HepG2 (cell line): ENCODE measurements at regions not wholly inside any gene's neighbourhood (a gene's known extent, or its start where the extent isn't known, plus 50 kb on each side); places are given as distances from the start of the nearest gene placed in this dataset.

Experiments
- FOXA3 ChIP-seq: IDR thresholded peaks from 2 replicates; pipeline ENCODE4 v1.6.1; 2016; ENCODE audit warnings: missing genetic modification reagents, missing compliant biosample characterization
- HMG20A ChIP-seq: IDR thresholded peaks from 2 replicates; pipeline ENCODE4 v1.6.1; 2016; ENCODE audit warnings: borderline replicate concordance
- KLF15 ChIP-seq: sonication (generic); formaldehyde crosslinking; IDR thresholded peaks from 2 replicates; pipeline ENCODE4 v1.8.1; 2023; ENCODE audit warnings: borderline replicate concordance, mild to moderate bottlenecking, inconsistent platforms, missing genetic modification reagents, mixed read lengths
- PAF1 ChIP-seq: IDR thresholded peaks from 2 replicates; pipeline ENCODE4 v1.6.1; 2016; ENCODE audit warnings: missing genetic modification reagents, missing compliant biosample characterization
- RAD21 ChIP-seq: fragments of 450-650 bp; formaldehyde crosslinking; IDR thresholded peaks from 2 replicates; pipeline ENCODE4 v1.5.0; 2020; ENCODE audit warnings: mild to moderate bottlenecking
- RARG ChIP-seq: sonication (generic); formaldehyde crosslinking; IDR thresholded peaks from 2 replicates; pipeline ENCODE4 v1.4.0; 2020; ENCODE audit warnings: low read depth, mild to moderate bottlenecking, missing genetic modification reagents
- SALL1 ChIP-seq: sonication (generic); formaldehyde crosslinking; IDR thresholded peaks from 2 replicates; pipeline ENCODE4 v1.8.0; 2022; ENCODE audit warnings: mild to moderate bottlenecking, missing genetic modification reagents
- SMARCE1 ChIP-seq: fragments of 450-650 bp; IDR thresholded peaks from 2 replicates; pipeline ENCODE4 v1.6.1; 2017; ENCODE audit warnings: borderline replicate concordance
- ZMYM3 ChIP-seq: sonication (generic); formaldehyde crosslinking; IDR thresholded peaks from 2 replicates; pipeline ENCODE4 v1.5.1; 2020; ENCODE audit warnings: mild to moderate bottlenecking, missing genetic modification reagents
- ZNF543 ChIP-seq: sonication (generic); formaldehyde crosslinking; IDR thresholded peaks from 2 replicates; pipeline ENCODE4 v1.4.0; 2020; ENCODE audit warnings: mild to moderate bottlenecking, missing genetic modification reagents
- ZNF569 ChIP-seq: sonication (generic); formaldehyde crosslinking; IDR thresholded peaks from 2 replicates; pipeline ENCODE4 v1.5.0; 2020; ENCODE audit warnings: mild to moderate bottlenecking, missing genetic modification reagents, moderate library complexity, borderline replicate concordance
- ZSCAN22 ChIP-seq: sonication (generic); formaldehyde crosslinking; IDR thresholded peaks from 2 replicates; pipeline ENCODE4 v1.4.0; 2020; ENCODE audit warnings: mild to moderate bottlenecking, missing genetic modification reagents
- TF ChIP-seq, protein P1 (sequence below): sonication (generic); formaldehyde crosslinking; conservative IDR thresholded peaks from 2 replicates; pipeline ENCODE4 v1.8.0; 2022; ENCODE audit warnings: mild to moderate bottlenecking, moderate library complexity, missing genetic modification reagents
- TF ChIP-seq, protein P2 (sequence below): sonication (generic); formaldehyde crosslinking; IDR thresholded peaks from 2 replicates; pipeline ENCODE4 v1.5.0; 2020; ENCODE audit warnings: missing genetic modification reagents
- TF ChIP-seq, protein P3 (sequence below): sonication (generic); formaldehyde crosslinking; IDR thresholded peaks from 2 replicates; pipeline ENCODE4 v1.8.0; 2022; ENCODE audit warnings: missing genetic modification reagents, mild to moderate bottlenecking, moderate library complexity, borderline replicate concordance
- TF ChIP-seq, protein P4 (sequence below): sonication (generic); formaldehyde crosslinking; IDR thresholded peaks from 2 replicates; pipeline ENCODE4 v1.8.0; 2022; ENCODE audit warnings: missing genetic modification reagents, low read depth, mild to moderate bottlenecking, borderline replicate concordance
- TF ChIP-seq, protein P5 (sequence below): sonication (generic); formaldehyde crosslinking; IDR thresholded peaks from 2 replicates; pipeline ENCODE4 v1.4.0; 2020; ENCODE audit warnings: missing genetic modification reagents, borderline replicate concordance

DNA sequence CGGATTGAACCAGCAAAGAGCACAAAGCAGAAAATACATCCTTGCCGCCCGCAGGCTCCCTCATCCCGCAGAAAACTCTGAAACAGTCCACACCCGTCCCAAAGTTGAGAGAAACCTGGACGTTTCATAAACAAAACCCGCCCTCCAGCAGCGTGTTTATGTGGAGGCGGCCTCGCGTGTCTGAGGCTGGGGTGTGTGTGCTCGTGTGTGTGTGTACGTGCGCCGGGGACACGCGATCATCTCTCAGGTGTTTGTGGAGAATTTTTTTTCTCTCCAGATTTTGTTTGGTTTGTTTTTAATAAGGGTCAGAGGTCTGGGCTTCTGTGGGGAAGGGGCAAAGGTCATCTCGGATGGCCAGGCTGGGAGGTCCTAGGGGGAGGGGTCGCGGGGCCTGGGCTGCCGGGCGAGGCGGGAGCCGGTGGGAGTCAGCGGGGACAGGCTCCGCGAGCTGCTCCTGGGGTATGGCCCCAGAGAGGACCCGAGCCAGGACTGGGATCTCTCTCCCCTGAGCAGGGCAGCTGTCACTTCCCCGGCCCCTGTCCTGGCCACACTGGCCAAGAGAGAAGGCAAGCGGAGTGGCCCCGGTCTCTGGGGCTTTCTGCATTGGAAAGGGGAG lies 206.4 kb downstream of the C9orf50 start (continued):
- TF ChIP-seq RAD21 (CRISPR knock-in tag) (0 out of 2 replicates have a peak, but pooled peaks have one; percentile 7), ZSCAN22 (CRISPR knock-in tag) (no peak), KLF15 (no peak), FOXA3 (CRISPR knock-in tag) (peak; percentile 65), PAF1 (CRISPR knock-in tag) (no peak), SMARCE1 (no peak), RARG (CRISPR knock-in tag) (no peak), HMG20A (CRISPR knock-in tag) (peak; percentile 80; the same call in 1 of the 2 replicates), ZNF543 (CRISPR knock-in tag) (no peak), ZMYM3 (CRISPR knock-in tag) (0 out of 2 replicates have a peak, but pooled peaks have one; percentile 39), ZNF569 (CRISPR knock-in tag) (no peak), SALL1 (CRISPR knock-in tag) (peak; percentile 84)
- TF ChIP-seq, protein P1, sequence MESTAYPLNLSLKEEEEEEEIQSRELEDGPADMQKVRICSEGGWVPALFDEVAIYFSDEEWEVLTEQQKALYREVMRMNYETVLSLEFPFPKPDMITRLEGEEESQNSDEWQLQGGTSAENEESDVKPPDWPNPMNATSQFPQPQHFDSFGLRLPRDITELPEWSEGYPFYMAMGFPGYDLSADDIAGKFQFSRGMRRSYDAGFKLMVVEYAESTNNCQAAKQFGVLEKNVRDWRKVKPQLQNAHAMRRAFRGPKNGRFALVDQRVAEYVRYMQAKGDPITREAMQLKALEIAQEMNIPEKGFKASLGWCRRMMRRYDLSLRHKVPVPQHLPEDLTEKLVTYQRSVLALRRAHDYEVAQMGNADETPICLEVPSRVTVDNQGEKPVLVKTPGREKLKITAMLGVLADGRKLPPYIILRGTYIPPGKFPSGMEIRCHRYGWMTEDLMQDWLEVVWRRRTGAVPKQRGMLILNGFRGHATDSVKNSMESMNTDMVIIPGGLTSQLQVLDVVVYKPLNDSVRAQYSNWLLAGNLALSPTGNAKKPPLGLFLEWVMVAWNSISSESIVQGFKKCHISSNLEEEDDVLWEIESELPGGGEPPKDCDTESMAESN, result no peak; the same call in none of the 2 replicates
- TF ChIP-seq, protein P2, sequence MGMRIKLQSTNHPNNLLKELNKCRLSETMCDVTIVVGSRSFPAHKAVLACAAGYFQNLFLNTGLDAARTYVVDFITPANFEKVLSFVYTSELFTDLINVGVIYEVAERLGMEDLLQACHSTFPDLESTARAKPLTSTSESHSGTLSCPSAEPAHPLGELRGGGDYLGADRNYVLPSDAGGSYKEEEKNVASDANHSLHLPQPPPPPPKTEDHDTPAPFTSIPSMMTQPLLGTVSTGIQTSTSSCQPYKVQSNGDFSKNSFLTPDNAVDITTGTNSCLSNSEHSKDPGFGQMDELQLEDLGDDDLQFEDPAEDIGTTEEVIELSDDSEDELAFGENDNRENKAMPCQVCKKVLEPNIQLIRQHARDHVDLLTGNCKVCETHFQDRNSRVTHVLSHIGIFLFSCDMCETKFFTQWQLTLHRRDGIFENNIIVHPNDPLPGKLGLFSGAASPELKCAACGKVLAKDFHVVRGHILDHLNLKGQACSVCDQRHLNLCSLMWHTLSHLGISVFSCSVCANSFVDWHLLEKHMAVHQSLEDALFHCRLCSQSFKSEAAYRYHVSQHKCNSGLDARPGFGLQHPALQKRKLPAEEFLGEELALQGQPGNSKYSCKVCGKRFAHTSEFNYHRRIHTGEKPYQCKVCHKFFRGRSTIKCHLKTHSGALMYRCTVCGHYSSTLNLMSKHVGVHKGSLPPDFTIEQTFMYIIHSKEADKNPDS, result no peak
- TF ChIP-seq, protein P3, sequence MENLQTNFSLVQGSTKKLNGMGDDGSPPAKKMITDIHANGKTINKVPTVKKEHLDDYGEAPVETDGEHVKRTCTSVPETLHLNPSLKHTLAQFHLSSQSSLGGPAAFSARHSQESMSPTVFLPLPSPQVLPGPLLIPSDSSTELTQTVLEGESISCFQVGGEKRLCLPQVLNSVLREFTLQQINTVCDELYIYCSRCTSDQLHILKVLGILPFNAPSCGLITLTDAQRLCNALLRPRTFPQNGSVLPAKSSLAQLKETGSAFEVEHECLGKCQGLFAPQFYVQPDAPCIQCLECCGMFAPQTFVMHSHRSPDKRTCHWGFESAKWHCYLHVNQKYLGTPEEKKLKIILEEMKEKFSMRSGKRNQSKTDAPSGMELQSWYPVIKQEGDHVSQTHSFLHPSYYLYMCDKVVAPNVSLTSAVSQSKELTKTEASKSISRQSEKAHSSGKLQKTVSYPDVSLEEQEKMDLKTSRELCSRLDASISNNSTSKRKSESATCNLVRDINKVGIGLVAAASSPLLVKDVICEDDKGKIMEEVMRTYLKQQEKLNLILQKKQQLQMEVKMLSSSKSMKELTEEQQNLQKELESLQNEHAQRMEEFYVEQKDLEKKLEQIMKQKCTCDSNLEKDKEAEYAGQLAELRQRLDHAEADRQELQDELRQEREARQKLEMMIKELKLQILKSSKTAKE (CRISPR knock-in tag), result 0 out of 2 replicates have a peak, but pooled peaks have one; percentile 43
- TF ChIP-seq, protein P4, sequence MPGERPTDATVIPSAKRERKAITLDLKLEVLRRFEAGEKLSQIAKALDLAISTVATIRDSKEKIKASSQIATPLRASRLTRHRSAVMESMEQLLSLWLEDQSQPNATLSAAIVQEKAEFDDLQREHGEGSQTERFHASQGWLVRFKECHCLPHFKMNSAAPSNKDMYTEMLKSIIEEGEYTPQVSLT (CRISPR knock-in tag), result no peak
- TF ChIP-seq, protein P5, sequence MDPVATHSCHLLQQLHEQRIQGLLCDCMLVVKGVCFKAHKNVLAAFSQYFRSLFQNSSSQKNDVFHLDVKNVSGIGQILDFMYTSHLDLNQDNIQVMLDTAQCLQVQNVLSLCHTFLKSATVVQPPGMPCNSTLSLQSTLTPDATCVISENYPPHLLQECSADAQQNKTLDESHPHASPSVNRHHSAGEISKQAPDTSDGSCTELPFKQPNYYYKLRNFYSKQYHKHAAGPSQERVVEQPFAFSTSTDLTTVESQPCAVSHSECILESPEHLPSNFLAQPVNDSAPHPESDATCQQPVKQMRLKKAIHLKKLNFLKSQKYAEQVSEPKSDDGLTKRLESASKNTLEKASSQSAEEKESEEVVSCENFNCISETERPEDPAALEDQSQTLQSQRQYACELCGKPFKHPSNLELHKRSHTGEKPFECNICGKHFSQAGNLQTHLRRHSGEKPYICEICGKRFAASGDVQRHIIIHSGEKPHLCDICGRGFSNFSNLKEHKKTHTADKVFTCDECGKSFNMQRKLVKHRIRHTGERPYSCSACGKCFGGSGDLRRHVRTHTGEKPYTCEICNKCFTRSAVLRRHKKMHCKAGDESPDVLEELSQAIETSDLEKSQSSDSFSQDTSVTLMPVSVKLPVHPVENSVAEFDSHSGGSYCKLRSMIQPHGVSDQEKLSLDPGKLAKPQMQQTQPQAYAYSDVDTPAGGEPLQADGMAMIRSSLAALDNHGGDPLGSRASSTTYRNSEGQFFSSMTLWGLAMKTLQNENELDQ, result no peak
